GM18511 (cell line): ENCODE measurements at regions not wholly inside any gene's neighbourhood (a gene's known extent, or its start where the extent isn't known, plus 50 kb on each side); places are given as distances from the start of the nearest gene placed in this dataset.
"Not testable (repeated sequence)": the region's sequence is repeated elsewhere in the genome, so short reads cannot be mapped to it uniquely, and the experiment has no call there.

Experiments
- ATAC-seq: cut with Tn5 transposase; IDR thresholded peaks from one replicate; pipeline ENCODE4 v1.9.1; 2021; ENCODE audit warnings: mild to moderate bottlenecking, moderate library complexity; ENCODE audit not compliant: unreplicated experiment

GRCh38 chrX:121169099-121170035 is 122.0 kb downstream of the GLUD2 start:
- no peak for ATAC-seq

GRCh38 chrX:121172703-121173102 is 125.3 kb downstream of the GLUD2 start:
- no peak for ATAC-seq

GRCh38 chrX:121179972-121180371 is 132.6 kb downstream of the GLUD2 start:
- no peak for ATAC-seq

GRCh38 chrX:121191779-121192178 is 144.4 kb downstream of the GLUD2 start:
- ATAC-seq, result no peak

- no peak for ATAC-seq
These were observed 148.3 kb downstream of the GLUD2 start for GRCh38 chrX:121195719-121196118.

- ATAC-seq, result not testable (repeated sequence)
These were observed 149.5 kb downstream of the GLUD2 start for GRCh38 chrX:121196872-121197444.

- ATAC-seq, result no peak
These were observed 161.2 kb downstream of the GLUD2 start for GRCh38 chrX:121208563-121208962.

GRCh38 chrX:121216641-121217374 is 169.4 kb downstream of the GLUD2 start:
- ATAC-seq, result no peak

- ATAC-seq, result no peak
These were observed 174.0 kb downstream of the GLUD2 start for GRCh38 chrX:121221322-121221977.

- no peak for ATAC-seq
These were observed 180.5 kb downstream of the GLUD2 start for GRCh38 chrX:121227888-121228287.

GRCh38 chrX:121231566-121232358 is 184.4 kb downstream of the GLUD2 start:
- no peak for ATAC-seq

GRCh38 chrX:121236040-121236439 is 188.6 kb downstream of the GLUD2 start:
- ATAC-seq, result no peak

- ATAC-seq, result no peak
These were observed 190.7 kb downstream of the GLUD2 start for GRCh38 chrX:121238093-121238492.

GRCh38 chrX:121244511-121244910 is 197.1 kb downstream of the GLUD2 start:
- no peak for ATAC-seq

- no peak for ATAC-seq
These were observed 198.4 kb downstream of the GLUD2 start for GRCh38 chrX:121245763-121246162.

GRCh38 chrX:121254336-121254735 is 206.9 kb downstream of the GLUD2 start:
- no peak for ATAC-seq

GRCh38 chrX:121256647-121257046 is 209.2 kb downstream of the GLUD2 start:
- no peak for ATAC-seq

- ATAC-seq, result no peak
These were observed 211.1 kb downstream of the GLUD2 start for GRCh38 chrX:121258545-121258944.

- ATAC-seq, result no peak
These were observed 211.8 kb downstream of the GLUD2 start for GRCh38 chrX:121259170-121259569.

- ATAC-seq, result no peak
These were observed 213.3 kb downstream of the GLUD2 start for GRCh38 chrX:121260596-121261240.
